MCF 10A (cell line): ENCODE measurements at regions not wholly inside any gene's neighbourhood (a gene's known extent, or its start where the extent isn't known, plus 50 kb on each side); places are given as distances from the start of the nearest gene placed in this dataset.
"Not testable (repeated sequence)": the region's sequence is repeated elsewhere in the genome, so short reads cannot be mapped to it uniquely, and the experiment has no call there.

Experiments
- BruUV-seq: library from RNA; stranded (reverse); fragments of 400-500 nt; replicated peaks from 2 replicates; lab custom pipeline; 2021; lab: Mats Ljungman, UMichigan
- CTCF ChIA-PET: fragments of 300-600 bp; sonication (Branson Sonifier 250); formaldehyde crosslinking; extraction: SDS; loops from one replicate; lab custom pipeline; 2021; ENCODE audit warnings: antibody characterized with exemption, inconsistent platforms; lab: Yijun Ruan, JAX
- POLR2A ChIA-PET: fragments of 300-600, 350-650 bp; sonication (Branson Sonifier 250); formaldehyde crosslinking; extraction: SDS; loops from one replicate; lab custom pipeline; 2020; ENCODE audit warnings: antibody characterized with exemption, inconsistent platforms; lab: Yijun Ruan, JAX
- DNase-seq: peaks from one replicate; pipeline ENCODE4 v3.0.0-alpha.2; 2018; ENCODE audit not compliant: unreplicated experiment
- H3K27ac Mint-ChIP-seq: one replicate; pipeline ENCODE4 v1.8.0; 2022; ENCODE audit warnings: mild to moderate bottlenecking, low read depth, mixed read lengths; ENCODE audit not compliant: unreplicated experiment
- H3K27me3 Mint-ChIP-seq: one replicate; pipeline ENCODE4 v1.8.0; 2022; ENCODE audit warnings: mixed read lengths; ENCODE audit not compliant: insufficient read depth, unreplicated experiment
- H3K36me3 Mint-ChIP-seq: one replicate; pipeline ENCODE4 v1.8.0; 2022; ENCODE audit warnings: mild to moderate bottlenecking, moderate library complexity, mixed read lengths; ENCODE audit not compliant: insufficient read depth, unreplicated experiment
- H3K4me1 Mint-ChIP-seq: one replicate; pipeline ENCODE4 v1.8.0; 2022; ENCODE audit warnings: mixed read lengths; ENCODE audit not compliant: insufficient read depth, unreplicated experiment
- H3K4me3 Mint-ChIP-seq: one replicate; pipeline ENCODE4 v1.8.0; 2022; ENCODE audit warnings: mild to moderate bottlenecking, moderate library complexity, mixed read lengths; ENCODE audit not compliant: unreplicated experiment
- H3K9me3 Mint-ChIP-seq: one replicate; pipeline ENCODE4 v1.8.0; 2022; ENCODE audit warnings: mixed read lengths; ENCODE audit not compliant: unreplicated experiment
- intact Hi-C: fragments of 100-400 bp; cut with micrococcal nuclease; formaldehyde crosslinking; loops from 2 replicates; pipeline ENCODE4 v1.14.1; 2022
- TF ChIP-seq, protein P1 (sequence below): fragments of 200-600 bp; IDR thresholded peaks from one replicate; pipeline ENCODE4 v1.8.0; 2022; ENCODE audit warnings: antibody characterized with exemption, mild to moderate bottlenecking; ENCODE audit not compliant: unreplicated experiment

GRCh38 chr3:159497361-159497760, 491.3 kb upstream of the IL12A start:
- POLR2A ChIA-PET = no interaction called here
- BruUV-seq = no TSS peak
- CTCF ChIA-PET = interaction anchor here (0.6 kb wide), 1 partner anchor 534 kb away, joined by 3 read pairs; no protein-coding TSS in a partner anchor
- Mint-ChIP-seq H3K9me3 (no peaks in the 10 kb centered on the region), H3K36me3 (no peaks in the 10 kb centered on the region), H3K27me3 (no peaks in the 10 kb centered on the region), H3K4me3 (no peak overlapping the region), H3K27ac (no peak overlapping the region), H3K4me1 (peaks cover 5% of the 10 kb centered on the region)
- no peak for DNase-seq
- TF ChIP-seq, protein P1, sequence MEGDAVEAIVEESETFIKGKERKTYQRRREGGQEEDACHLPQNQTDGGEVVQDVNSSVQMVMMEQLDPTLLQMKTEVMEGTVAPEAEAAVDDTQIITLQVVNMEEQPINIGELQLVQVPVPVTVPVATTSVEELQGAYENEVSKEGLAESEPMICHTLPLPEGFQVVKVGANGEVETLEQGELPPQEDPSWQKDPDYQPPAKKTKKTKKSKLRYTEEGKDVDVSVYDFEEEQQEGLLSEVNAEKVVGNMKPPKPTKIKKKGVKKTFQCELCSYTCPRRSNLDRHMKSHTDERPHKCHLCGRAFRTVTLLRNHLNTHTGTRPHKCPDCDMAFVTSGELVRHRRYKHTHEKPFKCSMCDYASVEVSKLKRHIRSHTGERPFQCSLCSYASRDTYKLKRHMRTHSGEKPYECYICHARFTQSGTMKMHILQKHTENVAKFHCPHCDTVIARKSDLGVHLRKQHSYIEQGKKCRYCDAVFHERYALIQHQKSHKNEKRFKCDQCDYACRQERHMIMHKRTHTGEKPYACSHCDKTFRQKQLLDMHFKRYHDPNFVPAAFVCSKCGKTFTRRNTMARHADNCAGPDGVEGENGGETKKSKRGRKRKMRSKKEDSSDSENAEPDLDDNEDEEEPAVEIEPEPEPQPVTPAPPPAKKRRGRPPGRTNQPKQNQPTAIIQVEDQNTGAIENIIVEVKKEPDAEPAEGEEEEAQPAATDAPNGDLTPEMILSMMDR = no peak
- intact Hi-C loops = no loop called here

DNA sequence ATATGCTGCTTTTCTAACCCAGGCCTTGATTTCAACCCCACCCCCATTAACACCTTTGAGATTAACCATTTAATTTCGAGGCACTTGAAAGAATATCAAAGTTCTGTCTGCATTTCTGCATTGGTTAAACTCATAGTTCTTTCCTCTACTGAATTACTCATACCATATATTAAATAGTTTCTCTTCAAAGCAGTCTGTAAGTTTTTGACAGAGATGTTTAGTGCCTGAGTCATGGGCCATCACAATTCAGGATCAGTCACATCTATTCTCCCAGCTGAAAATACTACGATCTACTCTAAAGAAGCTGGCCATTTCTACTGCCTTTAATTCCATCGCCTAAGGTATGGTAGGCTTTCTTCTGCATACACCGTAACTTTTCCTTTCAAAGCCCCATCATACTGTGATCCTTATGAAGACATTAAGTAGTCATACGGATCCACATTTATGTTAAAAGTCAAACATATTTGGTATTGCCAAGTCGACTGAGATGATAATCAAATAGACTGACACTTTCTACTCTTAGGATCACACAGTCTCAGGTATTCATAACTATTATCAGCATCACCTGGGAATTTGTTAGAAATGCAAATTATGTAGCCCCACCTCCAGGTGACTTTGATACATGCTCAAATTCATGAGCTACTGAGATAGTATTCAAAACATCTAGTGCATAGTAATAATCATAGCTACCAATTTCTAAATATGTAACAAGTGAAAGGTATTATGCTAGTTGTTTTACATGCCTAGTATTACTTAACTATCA, 489.4 kb upstream of the IL12A start:
- TF ChIP-seq, protein P1 = no peak
- intact Hi-C loops = no loop called here
- H3K27ac Mint-ChIP-seq = no peak overlapping the region
- H3K4me3 Mint-ChIP-seq = no peak overlapping the region
- POLR2A ChIA-PET = no interaction called here
- H3K36me3 Mint-ChIP-seq = no peaks in the 10 kb centered on the region
- H3K27me3 Mint-ChIP-seq = no peaks in the 10 kb centered on the region
- CTCF ChIA-PET = interaction anchor here (0.5 to 0.9 kb wide), 4 partner anchors 35 to 374 kb away, joined by 3 to 5 read pairs (median 3); no protein-coding TSS in a partner anchor
- H3K4me1 Mint-ChIP-seq = peaks cover 5% of the 10 kb centered on the region
- BruUV-seq = no TSS peak
- H3K9me3 Mint-ChIP-seq = no peaks in the 10 kb centered on the region
- DNase-seq = no peak

- intact Hi-C loops = no loop called here
- no peak for DNase-seq
- Mint-ChIP-seq H3K27me3 (no peaks in the 10 kb centered on the region), H3K4me1 (peaks cover 5% of the 10 kb centered on the region), H3K36me3 (no peaks in the 10 kb centered on the region), H3K27ac (no peak overlapping the region), H3K4me3 (no peak overlapping the region), H3K9me3 (no peaks in the 10 kb centered on the region)
- CTCF ChIA-PET = interaction anchor here (1.2 to 1.3 kb wide), 2 partner anchors 18 to 531 kb away, joined by 3 to 6 read pairs; no protein-coding TSS in a partner anchor
- TF ChIP-seq, protein P1 = no peak
- POLR2A ChIA-PET = no interaction called here
- BruUV-seq = no TSS peak
Measured at GRCh38 chr3:159501029-159501428, 487.6 kb upstream of the IL12A start.

- intact Hi-C loops = no loop called here
- Mint-ChIP-seq H3K27me3 (no peaks in the 10 kb centered on the region), H3K9me3 (no peaks in the 10 kb centered on the region), H3K27ac (no peak overlapping the region), H3K36me3 (no peaks in the 10 kb centered on the region), H3K4me1 (peaks cover 5% of the 10 kb centered on the region), H3K4me3 (no peak overlapping the region)
- POLR2A ChIA-PET = no interaction called here
- TF ChIP-seq, protein P1 = no peak
- CTCF ChIA-PET = no interaction called here
- BruUV-seq = no TSS peak
- no peak for DNase-seq
Measured at GRCh38 chr3:159502986-159503385, 485.6 kb upstream of the IL12A start.

- POLR2A ChIA-PET, H3K4me1 Mint-ChIP-seq, H3K27ac Mint-ChIP-seq, DNase-seq, H3K9me3 Mint-ChIP-seq, H3K27me3 Mint-ChIP-seq, H3K36me3 Mint-ChIP-seq, intact Hi-C loops, H3K4me3 Mint-ChIP-seq, CTCF ChIA-PET, BruUV-seq: not testable (repeated sequence)
Measured at GRCh38 chr3:159510988-159511387, 477.6 kb upstream of the IL12A start.
